HepG2 (cell line): ENCODE measurements at regions not wholly inside any gene's neighbourhood (a gene's known extent, or its start where the extent isn't known, plus 50 kb on each side); places are given as distances from the start of the nearest gene placed in this dataset.

Experiments used
- CBFB ChIP-seq: sonication (generic); formaldehyde crosslinking; IDR thresholded peaks from 2 replicates; pipeline ENCODE4 v1.4.0; 2020; ENCODE audit warnings: missing genetic modification reagents
- CEBPG ChIP-seq: IDR thresholded peaks from 2 replicates; pipeline ENCODE4 v1.6.1; 2016
- CENPT ChIP-seq: sonication (generic); formaldehyde crosslinking; IDR thresholded peaks from 2 replicates; pipeline ENCODE4 v1.8.0; 2022; ENCODE audit warnings: low read depth, mild to moderate bottlenecking, moderate library complexity, missing genetic modification reagents
- GTF2F1 ChIP-seq: fragments of 150-350 bp; IDR thresholded peaks from 2 replicates; pipeline ENCODE4 v1.6.1; 2014; ENCODE audit warnings: low read length
- HNRNPL ChIP-seq: fragments of 200-400 bp; formaldehyde crosslinking; IDR thresholded peaks from 2 replicates; pipeline ENCODE4 v1.6.1; 2017; ENCODE audit warnings: mild to moderate bottlenecking, low read depth, low read length
- MAFG ChIP-seq: sonication (generic); formaldehyde crosslinking; IDR thresholded peaks from 2 replicates; pipeline ENCODE4 v1.5.1; 2020; ENCODE audit warnings: mild to moderate bottlenecking, missing genetic modification reagents
- PLSCR1 ChIP-seq: sonication (generic); formaldehyde crosslinking; IDR thresholded peaks from 2 replicates; pipeline ENCODE4 v1.5.0; 2020; ENCODE audit warnings: missing genetic modification reagents, mild to moderate bottlenecking, borderline replicate concordance
- PREB ChIP-seq: sonication (generic); formaldehyde crosslinking; IDR thresholded peaks from 2 replicates; pipeline ENCODE4 v1.4.0; 2020; ENCODE audit warnings: missing genetic modification reagents
- TCF12 ChIP-seq, 2 experiments: fragments of 450-650 bp in 1 of 2; sonication (generic) in 1 of 2; formaldehyde crosslinking in 1 of 2; IDR thresholded peaks; 2 replicates each; pipeline versions ENCODE4 v1.6.1 to v1.8.0; 2017 to 2022; ENCODE audit warnings: antibody characterized with exemption in 1 of 2, mild to moderate bottlenecking in 1 of 2, missing genetic modification reagents in 1 of 2, moderate library complexity in 1 of 2
- ZNF17 ChIP-seq: sonication (generic); formaldehyde crosslinking; IDR thresholded peaks from 2 replicates; pipeline ENCODE4 v1.5.0; 2020; ENCODE audit warnings: mild to moderate bottlenecking, missing genetic modification reagents
- ZNF350 ChIP-seq: sonication (generic); formaldehyde crosslinking; IDR thresholded peaks from 2 replicates; pipeline ENCODE4 v1.4.0; 2020; ENCODE audit warnings: mild to moderate bottlenecking, low read depth, missing genetic modification reagents, borderline replicate concordance

GRCh38 chr1:239593527-239593926 is 207.2 kb downstream of the CHRM3 start:
- no peak for TF ChIP-seq PLSCR1
- TF ChIP-seq ZNF17 (CRISPR knock-in tag) = no peak
- TF ChIP-seq CENPT (CRISPR knock-in tag) = no peak
- no peak for TF ChIP-seq CBFB (CRISPR knock-in tag)
- TF ChIP-seq GTF2F1 = no peak
- TF ChIP-seq HNRNPL = no peak
- no peak for TF ChIP-seq TCF12 (IDR thresholded peaks at IDR 0.05)
- TF ChIP-seq TCF12 (CRISPR knock-in tag; IDR thresholded peaks at IDR 0.05) = no peak
- TF ChIP-seq CEBPG (CRISPR knock-in tag) = no peak
- no peak for TF ChIP-seq PREB (CRISPR knock-in tag)
- no peak for TF ChIP-seq MAFG (CRISPR knock-in tag)
- no peak for TF ChIP-seq ZNF350 (CRISPR knock-in tag)
